ENCODE measurements at regions not wholly inside any gene's neighbourhood (a gene's known extent, or its start where the extent isn't known, plus 50 kb on each side); places are given as distances from the start of the nearest gene placed in this dataset.

- in situ Hi-C loops (cut with MboI; ENCODE audit: low sequenced_read_pairs, unreplicated experiment), result no loop called here
- no peak for TF ChIP-seq CTCF (IDR thresholded peaks at IDR 0.05; ENCODE audit: borderline replicate concordance, control extremely low read depth, extremely low read depth, insufficient read depth, missing control alignments)
- no peak for DNase-seq (ENCODE audit: low spot score)
Observed at GRCh38 chr4:17204908-17205307, 306.5 kb upstream of the LDB2 start.

- no peak for DNase-seq (ENCODE audit: low spot score)
- in situ Hi-C loops (cut with MboI; ENCODE audit: low sequenced_read_pairs, unreplicated experiment), result no loop called here
- TF ChIP-seq CTCF (IDR thresholded peaks at IDR 0.05; ENCODE audit: borderline replicate concordance, control extremely low read depth, extremely low read depth, insufficient read depth, missing control alignments), result no peak
Observed at GRCh38 chr4:17203797-17204196, 305.4 kb upstream of the LDB2 start.

- TF ChIP-seq CTCF (IDR thresholded peaks at IDR 0.05; ENCODE audit: borderline replicate concordance, control extremely low read depth, extremely low read depth, insufficient read depth, missing control alignments), result no peak
- in situ Hi-C loops (cut with MboI; ENCODE audit: low sequenced_read_pairs, unreplicated experiment), result no loop called here
- no peak for DNase-seq (ENCODE audit: low spot score)
Observed at GRCh38 chr4:17197070-17197469, 298.6 kb upstream of the LDB2 start.

GRCh38 chr4:17195461-17196275 lies 297.2 kb upstream of the LDB2 start:
- DNase-seq (ENCODE audit: low spot score), result no peak
- TF ChIP-seq CTCF (IDR thresholded peaks at IDR 0.05; ENCODE audit: borderline replicate concordance, control extremely low read depth, extremely low read depth, insufficient read depth, missing control alignments), result no peak
- in situ Hi-C loops (cut with MboI; ENCODE audit: low sequenced_read_pairs, unreplicated experiment), result no loop called here

- in situ Hi-C loops (cut with MboI; ENCODE audit: low sequenced_read_pairs, unreplicated experiment), result no loop called here
- no peak for DNase-seq (ENCODE audit: low spot score)
- TF ChIP-seq CTCF (IDR thresholded peaks at IDR 0.05; ENCODE audit: borderline replicate concordance, control extremely low read depth, extremely low read depth, insufficient read depth, missing control alignments), result no peak
Observed at GRCh38 chr4:17194586-17194985, 296.1 kb upstream of the LDB2 start.

- no peak for DNase-seq (ENCODE audit: low spot score)
- in situ Hi-C loops (cut with MboI; ENCODE audit: low sequenced_read_pairs, unreplicated experiment), result no loop called here
- TF ChIP-seq CTCF (IDR thresholded peaks at IDR 0.05; ENCODE audit: borderline replicate concordance, control extremely low read depth, extremely low read depth, insufficient read depth, missing control alignments), result no peak
Observed at GRCh38 chr4:17189759-17190158, 291.3 kb upstream of the LDB2 start.
